Endothelial cell of umbilical vein (primary cell): ENCODE measurements at regions not wholly inside any gene's neighbourhood (a gene's known extent, or its start where the extent isn't known, plus 50 kb on each side); places are given as distances from the start of the nearest gene placed in this dataset.

Experiments
- BruUV-seq: library from RNA; stranded (reverse); fragments of 400-500 nt; replicated peaks from 2 replicates; lab custom pipeline; 2021; lab: Mats Ljungman, UMichigan
- CTCF ChIA-PET: fragments of 300-600, 350-600 bp; sonication (Branson Sonifier 250); formaldehyde crosslinking; loops from one replicate; lab custom pipeline; 2021; ENCODE audit warnings: antibody characterized with exemption, inconsistent platforms; lab: Charles Lee
- POLR2A ChIA-PET: fragments of 300-600, 350-600 bp; sonication (Branson Sonifier 250); formaldehyde crosslinking; loops from one replicate; lab custom pipeline; 2021; ENCODE audit warnings: antibody characterized with exemption, inconsistent platforms; lab: Charles Lee
- DNase-seq: peaks from one replicate; pipeline ENCODE4 v3.0.0-alpha.2; 2011; ENCODE audit warnings: low read depth, low spot score
- FAIRE-seq: peaks from 2 replicates; lab custom pipeline; 2011; peaks lifted over from hg19 to GRCh38; lab: Jason Lieb, UNC
- H2AFZ ChIP-seq: 2 replicates; pipeline ENCODE4 v1.6.0; 2012; ENCODE audit warnings: low read depth, low read length, control low read depth, inconsistent platforms
- H3K27ac ChIP-seq: 2 replicates; pipeline ENCODE4 v1.5.1; 2011; ENCODE audit warnings: low read depth, mild to moderate bottlenecking, control low read depth, low read length, moderate library complexity; ENCODE audit not compliant: insufficient read depth
- H3K27me3 ChIP-seq, 2 experiments: 2 replicates each; pipeline versions ENCODE4 v1.6.0 to v1.6.1; 2011; ENCODE audit warnings: low read length in 2 of 2, mixed read lengths in 1 of 2; ENCODE audit not compliant: control insufficient read depth in 2 of 2, insufficient read depth in 2 of 2
- H3K36me3 ChIP-seq, 2 experiments: 2 replicates in 1 of 2; 3 replicates in 1 of 2; pipeline ENCODE4 v1.5.1; 2011; ENCODE audit warnings: low read length in 2 of 2, mild to moderate bottlenecking in 1 of 2, moderate library complexity in 1 of 2; ENCODE audit not compliant: control insufficient read depth in 2 of 2, insufficient read depth in 2 of 2; ENCODE audit errors: extremely low read depth in 1 of 2
- H3K4me1 ChIP-seq: 3 replicates; pipeline ENCODE4 v1.5.1; 2011; ENCODE audit warnings: mild to moderate bottlenecking, low read length; ENCODE audit not compliant: control insufficient read depth, insufficient read depth; ENCODE audit errors: extremely low read depth
- H3K4me2 ChIP-seq: 2 replicates; pipeline ENCODE4 v1.6.1; 2011; ENCODE audit warnings: low read length, control low read depth, mixed read lengths; ENCODE audit not compliant: insufficient read depth
- H3K4me3 ChIP-seq, 3 experiments: fragments of 200-600 bp in 1 of 3; sonication (generic), shearing (Covaris generic) in 1 of 3; replicated peaks in 1 of 3; 2 replicates each; pipeline ENCODE4 v1.5.1; 2011 to 2016; ENCODE audit warnings: control low read depth in 3 of 3, low read length in 3 of 3, mild to moderate bottlenecking in 2 of 3, inconsistent platforms in 1 of 3, low read depth in 1 of 3, moderate library complexity in 1 of 3; ENCODE audit not compliant: insufficient read depth in 1 of 3
- H3K79me2 ChIP-seq: 2 replicates; pipeline ENCODE4 v1.6.0; 2012; ENCODE audit warnings: low read length, inconsistent platforms; ENCODE audit not compliant: control insufficient read depth, insufficient read depth
- H3K9ac ChIP-seq: replicated peaks from 2 replicates; pipeline ENCODE3; 2011; ENCODE audit warnings: low read length, control low read depth; ENCODE audit not compliant: insufficient read depth; ENCODE audit errors: extremely low read depth
- H3K9me1 ChIP-seq: replicated peaks from 3 replicates; pipeline ENCODE4 v1.6.0; 2011; ENCODE audit warnings: mild to moderate bottlenecking, low read length; ENCODE audit not compliant: control insufficient read depth, insufficient read depth; ENCODE audit errors: extremely low read depth
- H3K9me3 ChIP-seq: replicated peaks from 2 replicates; pipeline ENCODE4 v1.5.1; 2012; ENCODE audit warnings: low read length, inconsistent platforms; ENCODE audit not compliant: control insufficient read depth, insufficient read depth
- H4K20me1 ChIP-seq: replicated peaks from 2 replicates; pipeline ENCODE3; 2011; ENCODE audit warnings: mild to moderate bottlenecking, low read length; ENCODE audit not compliant: control insufficient read depth, insufficient read depth; ENCODE audit errors: extremely low read depth
- CTCF ChIP-seq, 2 donors: IDR thresholded peaks; 1 replicate in 1 of 2; 2 replicates in 1 of 2; pipeline ENCODE4 v1.5.1; 2011; ENCODE audit warnings: low read length in 2 of 2, mild to moderate bottlenecking in 2 of 2, moderate library complexity in 2 of 2, control low read depth in 1 of 2, inconsistent platforms in 1 of 2, low read depth in 1 of 2; ENCODE audit not compliant: insufficient read depth in 1 of 2; ENCODE audit errors: extremely low read depth in 1 of 2
- EZH2 ChIP-seq: IDR thresholded peaks from 2 replicates; pipeline ENCODE4 v1.6.1; 2012; ENCODE audit warnings: borderline replicate concordance, low read depth, mild to moderate bottlenecking, moderate library complexity, low read length, inconsistent platforms; ENCODE audit not compliant: severe bottlenecking
- FOS ChIP-seq: IDR thresholded peaks from 2 replicates; pipeline ENCODE4 v1.6.1; 2011; ENCODE audit warnings: mild to moderate bottlenecking, low read length, moderate library complexity, borderline replicate concordance; ENCODE audit not compliant: insufficient read depth
- GATA2 ChIP-seq: IDR thresholded peaks from 2 replicates; pipeline ENCODE4 v1.7.0; 2011; ENCODE audit warnings: low read depth, mild to moderate bottlenecking, moderate library complexity, mixed read lengths, low read length; ENCODE audit not compliant: insufficient read length, insufficient read depth
- JUN ChIP-seq: IDR thresholded peaks from 2 replicates; pipeline ENCODE4 v1.6.1; 2011; ENCODE audit warnings: borderline replicate concordance, low read depth; ENCODE audit not compliant: insufficient read length, insufficient read depth
- MYC ChIP-seq: IDR thresholded peaks from one replicate; pipeline ENCODE4 v1.6.1; 2011; ENCODE audit warnings: mild to moderate bottlenecking, low read depth, low read length
- POLR2A ChIP-seq: IDR thresholded peaks from 2 replicates; pipeline ENCODE4 v1.6.1; 2012; ENCODE audit warnings: low read depth, mild to moderate bottlenecking, control low read depth, low read length
- POLR2AphosphoS5 ChIP-seq: IDR thresholded peaks from 2 replicates; pipeline ENCODE4 v1.6.1; 2012; ENCODE audit warnings: low read depth, mild to moderate bottlenecking, control low read depth, low read length, moderate library complexity; ENCODE audit not compliant: insufficient read depth
- dilution Hi-C: fragments of 300-500 bp; cut with MboI; formaldehyde crosslinking; loops from one replicate; pipeline ENCODE4 v1.15.0; 2019; ENCODE audit warnings: low sequenced_read_pairs; ENCODE audit not compliant: extremely low pct_ligation_motif_present
- intact Hi-C: fragments of 100-400 bp; cut with micrococcal nuclease; formaldehyde crosslinking; loops from one replicate; pipeline ENCODE4 v1.10.0; 2022
- TF ChIP-seq, protein P1 (sequence below): IDR thresholded peaks from 2 replicates; pipeline ENCODE4 v1.6.1; 2011; ENCODE audit not compliant: insufficient read depth, insufficient read length

DNA sequence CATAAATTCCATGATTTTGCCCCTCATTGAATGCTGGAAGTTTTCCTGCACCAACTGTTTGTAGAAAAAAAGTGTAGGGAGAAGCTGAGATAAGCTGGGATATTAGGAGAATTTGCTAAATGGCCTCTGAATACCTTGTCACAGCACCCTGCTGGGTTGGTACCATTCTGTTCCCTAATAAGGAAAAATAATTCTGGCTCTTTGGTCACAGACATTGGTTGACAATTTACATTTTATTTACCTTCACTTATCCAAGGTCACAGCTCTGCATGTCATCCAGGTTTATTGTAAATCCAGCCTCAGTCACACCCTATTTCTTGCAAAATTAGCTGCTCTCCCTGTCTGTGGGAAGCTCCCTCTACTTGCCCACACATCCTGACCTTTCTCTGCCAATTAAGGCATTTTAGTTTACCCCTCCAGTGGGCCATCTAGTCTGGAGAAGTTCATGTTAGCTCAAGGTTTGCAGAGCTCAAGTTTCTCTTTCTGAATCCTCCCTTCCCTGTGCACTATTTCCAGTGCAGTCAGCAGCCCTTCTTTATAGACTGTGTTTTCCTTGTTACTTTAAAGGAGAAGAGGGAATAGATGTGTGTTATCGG, 115.4 kb upstream of the NTRK2 start:
- Histone ChIP-seq H4K20me1 (no peaks in the 10 kb centered on the region), H2AFZ (no peak overlapping the region), H3K79me2 (no peaks in the 10 kb centered on the region), H3K36me3 (no peaks in the 10 kb centered on the region), H3K9ac (no peak overlapping the region), H3K9me3 (no peaks in the 10 kb centered on the region), H3K27ac (no peak overlapping the region), H3K4me2 (no peak overlapping the region), H3K27me3 (no peaks in the 10 kb centered on the region), H3K4me1 (no peaks in the 10 kb centered on the region), H3K9me1 (no peaks in the 10 kb centered on the region), H3K4me3 (no peak overlapping the region)
- CTCF ChIA-PET = no interaction called here
- no peak for TF ChIP-seq POLR2A
- TF ChIP-seq, protein P1, sequence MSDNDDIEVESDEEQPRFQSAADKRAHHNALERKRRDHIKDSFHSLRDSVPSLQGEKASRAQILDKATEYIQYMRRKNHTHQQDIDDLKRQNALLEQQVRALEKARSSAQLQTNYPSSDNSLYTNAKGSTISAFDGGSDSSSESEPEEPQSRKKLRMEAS = no peak
- no peak for TF ChIP-seq JUN
- no peak for TF ChIP-seq POLR2AphosphoS5
- no peak for TF ChIP-seq CTCF (IDR thresholded peaks at IDR 0.05; ENCODE audit: extremely low read depth in 1 of 2, insufficient read depth in 1 of 2, low read depth in 1 of 2, low read length in 2 of 2)
- TF ChIP-seq MYC = no peak
- TF ChIP-seq FOS = no peak
- TF ChIP-seq EZH2 = no peak
- TF ChIP-seq GATA2 = no peak
- POLR2A ChIA-PET = no interaction called here
- dilution Hi-C loops = no loop called here
- intact Hi-C loops = no loop called here
- FAIRE-seq = no peak
- DNase-seq = no peak
- BruUV-seq = no TSS peak
